A549 (cell line): ENCODE measurements at regions not wholly inside any gene's neighbourhood (a gene's known extent, or its start where the extent isn't known, plus 50 kb on each side); places are given as distances from the start of the nearest gene placed in this dataset.

ENCODE experiments used
- CHD2 ChIP-seq: fragments of 150-350 bp; IDR thresholded peaks from 2 replicates; pipeline ENCODE4 v1.6.1; 2014; ENCODE audit warnings: low read length; ENCODE audit not compliant: partially characterized antibody
- CTCF ChIP-seq: fragments of >200 bp; sonication (Bioruptor Twin); formaldehyde crosslinking; IDR thresholded peaks from 3 replicates; pipeline ENCODE4 v1.5.1; 2016
- EP300 ChIP-seq, 2 experiments: fragments of >200 bp; sonication (Bioruptor Twin); formaldehyde crosslinking; IDR thresholded peaks; 2 replicates in 1 of 2; 3 replicates in 1 of 2; pipeline ENCODE4 v1.6.1; 2016 to 2017
- HOXB13 ChIP-seq: fragments of 250-450 bp; sonication (Bioruptor Pico); IDR thresholded peaks from 2 replicates; pipeline ENCODE4 v1.5.0; 2020; ENCODE audit warnings: low read depth, mild to moderate bottlenecking, moderate library complexity
- MAFK ChIP-seq: fragments of 450-650 bp; IDR thresholded peaks from 2 replicates; pipeline ENCODE4 v1.6.1; 2014; ENCODE audit not compliant: partially characterized antibody
- POLR2A ChIP-seq: IDR thresholded peaks from 2 replicates; pipeline ENCODE4 v1.6.1; 2012; ENCODE audit warnings: mild to moderate bottlenecking, low read length
- POLR2AphosphoS2 ChIP-seq: conservative IDR thresholded peaks from 2 replicates; pipeline ENCODE4 v1.6.1; 2012; ENCODE audit warnings: low read length, improper control_type of control experiment, inconsistent platforms
- RAD21 ChIP-seq, 2 experiments: fragments of >200 bp in 1 of 2; sonication (Bioruptor Twin) in 1 of 2; formaldehyde crosslinking in 1 of 2; IDR thresholded peaks in 1 of 2; conservative IDR thresholded peaks in 1 of 2; 2 replicates in 1 of 2; 3 replicates in 1 of 2; pipeline ENCODE4 v1.6.1; 2012 to 2018; ENCODE audit warnings: inconsistent platforms in 1 of 2
- SREBF2 ChIP-seq: fragments of 450-650 bp; IDR thresholded peaks from 2 replicates; pipeline ENCODE4 v1.6.1; 2014; ENCODE audit warnings: mild to moderate bottlenecking, moderate library complexity
- TF ChIP-seq, protein P1 (sequence below): IDR thresholded peaks from 2 replicates; pipeline ENCODE4 v1.6.1; 2012
- TF ChIP-seq, protein P2 (sequence below): fragments of 450-650 bp; IDR thresholded peaks from 2 replicates; pipeline ENCODE4 v1.6.1; 2014; ENCODE audit warnings: antibody characterized with exemption

DNA sequence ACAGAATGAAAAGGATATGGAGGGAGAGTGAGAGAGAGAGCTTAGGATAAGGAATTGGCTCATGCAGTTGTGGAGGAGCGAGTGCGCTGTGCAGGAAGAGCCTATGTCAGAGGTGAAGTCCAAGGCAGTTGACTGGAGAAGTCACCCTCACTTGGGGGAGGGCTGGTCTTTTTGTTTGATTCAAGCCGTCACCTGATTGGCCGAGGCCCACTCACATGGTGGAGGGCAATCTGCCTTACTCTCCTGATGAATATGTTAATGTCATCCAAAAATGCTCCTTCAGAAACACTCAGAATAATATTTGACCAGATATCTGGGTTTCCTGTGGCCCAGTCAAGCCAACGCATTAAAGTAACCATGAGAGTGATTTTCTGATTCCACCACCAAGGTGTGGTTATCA, 131.7 kb downstream of the KATNIP start:
- no peak for TF ChIP-seq CTCF
- no peak for TF ChIP-seq POLR2A
- no peak for TF ChIP-seq EP300 (IDR thresholded peaks at IDR 0.05)
- TF ChIP-seq, protein P1, sequence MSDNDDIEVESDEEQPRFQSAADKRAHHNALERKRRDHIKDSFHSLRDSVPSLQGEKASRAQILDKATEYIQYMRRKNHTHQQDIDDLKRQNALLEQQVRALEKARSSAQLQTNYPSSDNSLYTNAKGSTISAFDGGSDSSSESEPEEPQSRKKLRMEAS, result no peak
- no peak for TF ChIP-seq MAFK
- TF ChIP-seq POLR2AphosphoS2, result no peak
- TF ChIP-seq HOXB13 (CRISPR knock-in tag), result no peak
- TF ChIP-seq, protein P2, sequence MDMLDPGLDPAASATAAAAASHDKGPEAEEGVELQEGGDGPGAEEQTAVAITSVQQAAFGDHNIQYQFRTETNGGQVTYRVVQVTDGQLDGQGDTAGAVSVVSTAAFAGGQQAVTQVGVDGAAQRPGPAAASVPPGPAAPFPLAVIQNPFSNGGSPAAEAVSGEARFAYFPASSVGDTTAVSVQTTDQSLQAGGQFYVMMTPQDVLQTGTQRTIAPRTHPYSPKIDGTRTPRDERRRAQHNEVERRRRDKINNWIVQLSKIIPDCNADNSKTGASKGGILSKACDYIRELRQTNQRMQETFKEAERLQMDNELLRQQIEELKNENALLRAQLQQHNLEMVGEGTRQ, result no peak
- TF ChIP-seq RAD21 (conservative IDR thresholded peaks at IDR 0.05 in 1 of 2, IDR thresholded peaks at IDR 0.05 in 1 of 2), result no peak
- TF ChIP-seq SREBF2, result no peak
- TF ChIP-seq CHD2, result no peak
